Hepatocyte (in vitro differentiated cells): ENCODE measurements at regions not wholly inside any gene's neighbourhood (a gene's known extent, or its start where the extent isn't known, plus 50 kb on each side); places are given as distances from the start of the nearest gene placed in this dataset.

Experiments
- CTCF ChIP-seq: fragments of 200-600 bp; sonication (generic); IDR thresholded peaks from 2 replicates; pipeline ENCODE4 v1.5.1; 2016; ENCODE audit warnings: antibody characterized with exemption, mild to moderate bottlenecking; ENCODE audit not compliant: poor library complexity
- EZH2 ChIP-seq: fragments of 200-600 bp; sonication (generic); IDR thresholded peaks from 2 replicates; pipeline ENCODE4 v1.6.1; 2016; ENCODE audit warnings: antibody characterized with exemption, mild to moderate bottlenecking, borderline replicate concordance
- EZH2phosphoT487 ChIP-seq: fragments of 200-600 bp; sonication (generic); IDR thresholded peaks from one replicate; pipeline ENCODE4 v1.6.1; 2018; ENCODE audit warnings: antibody characterized with exemption, mild to moderate bottlenecking, low read depth, moderate library complexity; ENCODE audit not compliant: unreplicated experiment, severe bottlenecking

GRCh38 chr16:16864536-16864935 lies 485.6 kb downstream of the NPIPA7 start:
- TF ChIP-seq CTCF = no peak
- no peak for TF ChIP-seq EZH2
- no peak for TF ChIP-seq EZH2phosphoT487
